Gastroesophageal sphincter (tissue), 3 donors: ENCODE measurements at regions not wholly inside any gene's neighbourhood (a gene's known extent, or its start where the extent isn't known, plus 50 kb on each side); places are given as distances from the start of the nearest gene placed in this dataset.

Source experiments
- CTCF ChIP-seq, 4 experiments: fragments of 200-600 bp in 2 of 4; fragments of 450-650 bp in 2 of 4; sonication (generic) in 1 of 4; IDR thresholded peaks; one replicate each; pipeline ENCODE4 v1.5.1; 2017 to 2019; ENCODE audit warnings: antibody characterized with exemption in 4 of 4, mild to moderate bottlenecking in 2 of 4, moderate library complexity in 2 of 4
- EP300 ChIP-seq: sonication (generic); formaldehyde crosslinking; IDR thresholded peaks from one replicate; pipeline ENCODE4 v1.6.1; 2017; ENCODE audit warnings: antibody characterized with exemption, mild to moderate bottlenecking
- POLR2A ChIP-seq, 2 donors: fragments of 450-650 bp; IDR thresholded peaks; one replicate each; pipeline ENCODE4 v1.6.1; 2017; ENCODE audit warnings: antibody characterized with exemption in 2 of 2, mild to moderate bottlenecking in 2 of 2, moderate library complexity in 1 of 2
- POLR2AphosphoS5 ChIP-seq: sonication (generic); formaldehyde crosslinking; IDR thresholded peaks from one replicate; pipeline ENCODE4 v1.6.1; 2017; ENCODE audit warnings: antibody characterized with exemption

GRCh38 chr19:28509079-28509895 lies 703.7 kb downstream of the UQCRFS1 start:
- no peak for TF ChIP-seq POLR2A (IDR thresholded peaks at IDR 0.05)
- TF ChIP-seq CTCF (IDR thresholded peaks at IDR 0.05): no peak
- no peak for TF ChIP-seq EP300
- no peak for TF ChIP-seq POLR2AphosphoS5
